HG03558 (cell line): ENCODE measurements at regions not wholly inside any gene's neighbourhood (a gene's known extent, or its start where the extent isn't known, plus 50 kb on each side); places are given as distances from the start of the nearest gene placed in this dataset.
"Not testable (repeated sequence)": the region's sequence is repeated elsewhere in the genome, so short reads cannot be mapped to it uniquely, and the experiment has no call there.

ENCODE experiments used
- ATAC-seq: cut with Tn5 transposase; IDR thresholded peaks from one replicate; pipeline ENCODE4 v1.9.1; 2021; ENCODE audit warnings: moderate number of reproducible peaks; ENCODE audit not compliant: unreplicated experiment; ENCODE audit errors: extremely low read depth

DNA sequence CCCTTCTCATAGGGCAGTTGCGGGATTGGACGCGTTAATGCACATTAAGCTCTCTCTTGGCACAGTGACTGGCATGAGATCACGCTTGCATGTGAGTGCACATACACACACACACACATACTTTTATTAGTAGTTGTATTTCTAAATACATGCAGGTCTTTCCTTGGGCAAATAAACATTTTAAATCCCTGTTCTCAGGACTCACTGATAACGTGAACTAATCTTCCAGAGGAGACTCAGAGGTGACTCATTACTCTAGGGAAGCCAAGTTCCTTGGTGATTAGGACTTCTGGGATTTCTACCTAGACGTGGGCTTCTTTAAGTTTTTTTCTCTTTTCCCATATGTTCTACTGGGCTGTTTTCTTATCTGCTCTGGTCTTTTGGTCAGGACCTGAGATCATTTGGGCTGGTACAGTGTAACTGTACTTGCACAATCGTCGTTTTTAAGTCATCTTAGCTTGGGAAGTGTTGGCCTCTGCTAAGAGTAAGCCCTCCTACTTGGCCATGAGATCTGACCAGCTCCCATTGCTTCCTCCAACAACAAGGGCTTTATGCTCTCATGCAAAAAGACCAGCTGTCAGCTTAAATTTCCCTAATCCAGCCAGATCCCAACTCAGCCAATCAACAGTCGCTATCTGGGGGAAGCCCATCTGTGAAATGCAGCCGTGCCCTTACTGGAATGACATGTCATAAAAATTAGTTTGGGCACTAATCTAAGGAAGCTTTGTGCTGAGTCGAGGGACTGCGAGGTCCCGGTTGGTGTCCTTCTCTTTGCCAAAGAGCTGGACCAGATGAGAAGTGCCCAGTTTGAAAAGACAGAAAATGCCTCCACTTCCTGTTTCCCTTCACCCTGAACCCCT lies 176.4 kb upstream of the ANKRD55 start:
- no peak for ATAC-seq

DNA sequence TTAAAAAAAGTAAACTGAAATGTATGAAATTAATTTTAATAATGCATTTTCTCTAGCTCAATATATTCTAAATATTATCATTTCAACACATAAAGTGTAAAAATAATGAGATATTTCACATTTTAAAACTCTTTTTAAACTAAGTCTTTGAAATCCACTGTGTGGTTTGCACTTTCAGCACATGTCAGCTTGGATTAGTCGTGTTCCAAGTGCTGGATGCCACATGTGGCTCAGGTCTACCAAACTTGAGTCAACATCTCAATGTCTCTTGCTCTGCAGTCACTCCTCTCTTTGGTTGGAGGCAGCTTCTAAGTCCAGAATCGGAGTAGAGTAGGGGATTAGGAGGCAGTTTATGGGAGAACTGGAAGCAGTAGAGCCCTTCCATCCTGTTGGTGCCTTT lies 173.7 kb upstream of the ANKRD55 start:
- no peak for ATAC-seq

- no peak for ATAC-seq
These were observed 173.1 kb upstream of the ANKRD55 start for GRCh38 chr5:56406221-56406620.

- no peak for ATAC-seq
These were observed 172.2 kb upstream of the ANKRD55 start for GRCh38 chr5:56405116-56405908.

GRCh38 chr5:56402266-56403220 lies 169.4 kb upstream of the ANKRD55 start:
- no peak for ATAC-seq

- not testable (repeated sequence) for ATAC-seq
These were observed 164.7 kb upstream of the ANKRD55 start for GRCh38 chr5:56397796-56398195.

- no peak for ATAC-seq
These were observed 163.5 kb upstream of the ANKRD55 start for GRCh38 chr5:56396634-56397033.

- no peak for ATAC-seq
These were observed 156.1 kb upstream of the ANKRD55 start for GRCh38 chr5:56389261-56389660.

- ATAC-seq = no peak
These were observed 155.3 kb upstream of the ANKRD55 start for GRCh38 chr5:56388229-56388985.

- ATAC-seq = no peak
These were observed 152.9 kb upstream of the ANKRD55 start for GRCh38 chr5:56386046-56386445.

GRCh38 chr5:56384186-56384585 lies 151.1 kb upstream of the ANKRD55 start:
- ATAC-seq = no peak

DNA sequence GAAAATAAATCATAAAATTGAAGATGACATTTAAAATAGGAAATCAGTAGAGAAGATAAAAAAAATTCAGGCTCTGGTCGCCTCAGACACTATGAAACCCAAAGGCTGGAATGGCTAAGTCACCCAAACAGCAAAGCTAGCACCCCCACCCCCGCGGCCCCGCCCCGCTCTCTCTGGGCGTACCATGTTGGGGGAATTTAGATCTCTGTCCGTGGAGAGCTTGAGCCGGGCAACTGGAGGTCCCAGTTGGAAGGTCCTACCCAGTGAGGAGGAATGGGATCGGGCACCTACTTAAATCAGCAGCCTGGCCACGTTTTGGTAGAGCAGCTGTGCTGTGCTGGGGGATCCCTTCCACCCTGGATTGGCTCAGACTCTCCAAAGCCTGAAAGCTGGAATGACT lies 150.6 kb upstream of the ANKRD55 start:
- ATAC-seq = no peak

DNA sequence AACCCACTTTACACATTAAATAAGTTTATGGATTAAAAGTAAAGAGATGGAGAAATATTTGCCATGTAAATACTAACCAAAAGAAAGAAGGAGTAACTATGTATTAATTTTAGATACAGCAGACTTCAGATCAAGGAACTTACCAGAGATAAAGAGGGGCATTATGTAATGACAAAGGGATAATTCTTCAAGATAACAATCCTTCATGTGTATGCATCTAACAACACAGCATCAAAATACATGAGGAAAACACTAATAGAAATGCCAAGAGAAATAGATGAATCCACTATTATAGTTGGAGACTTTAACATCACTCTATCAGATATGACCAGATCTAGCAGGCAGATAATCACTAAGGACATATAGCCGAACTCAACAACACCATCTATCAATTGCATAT lies 149.8 kb upstream of the ANKRD55 start:
- no peak for ATAC-seq

DNA sequence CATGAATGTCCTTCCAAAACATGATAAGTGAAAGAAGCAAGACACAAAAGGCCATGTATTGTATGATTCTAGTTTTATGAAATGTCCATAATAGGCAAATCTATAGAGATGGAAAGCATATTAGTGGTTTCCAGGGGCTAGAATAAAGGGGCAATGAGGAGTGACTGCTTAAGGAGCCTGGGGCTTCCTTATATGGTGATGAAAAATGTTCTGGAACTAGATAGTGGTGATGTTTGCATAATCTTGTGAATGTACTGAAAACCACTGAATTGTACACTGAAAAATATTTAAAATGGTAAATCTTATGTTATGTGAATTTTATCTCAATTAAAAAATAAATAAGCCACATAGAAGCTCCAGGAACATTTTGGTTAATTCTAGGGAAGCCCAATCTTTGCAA lies 144.4 kb upstream of the ANKRD55 start:
- no peak for ATAC-seq

- ATAC-seq = no peak
These were observed 143.0 kb upstream of the ANKRD55 start for GRCh38 chr5:56376128-56376527.

GRCh38 chr5:56375011-56375410 lies 141.9 kb upstream of the ANKRD55 start:
- ATAC-seq = no peak

DNA sequence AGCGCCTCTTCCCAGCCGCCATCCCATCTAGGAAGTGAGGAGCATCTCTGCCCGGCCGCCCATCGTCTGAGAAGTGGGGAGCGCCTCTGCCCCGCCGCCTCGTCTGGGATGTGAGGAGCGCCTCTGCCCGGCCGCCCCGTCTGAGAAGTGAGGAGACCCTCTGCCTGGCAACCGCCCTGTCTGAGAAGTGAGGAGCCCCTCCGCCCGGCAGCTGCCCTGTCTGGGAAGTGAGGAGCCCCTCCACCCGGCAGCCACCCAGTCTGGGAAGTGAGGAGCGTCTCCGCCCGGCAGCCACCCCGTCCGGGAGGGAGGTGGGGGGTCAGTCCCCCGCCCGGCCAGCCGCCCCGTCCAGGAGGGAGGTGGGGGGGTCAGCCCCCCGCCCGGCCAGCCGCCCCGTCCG lies 139.4 kb upstream of the ANKRD55 start:
- ATAC-seq = not testable (repeated sequence)

DNA sequence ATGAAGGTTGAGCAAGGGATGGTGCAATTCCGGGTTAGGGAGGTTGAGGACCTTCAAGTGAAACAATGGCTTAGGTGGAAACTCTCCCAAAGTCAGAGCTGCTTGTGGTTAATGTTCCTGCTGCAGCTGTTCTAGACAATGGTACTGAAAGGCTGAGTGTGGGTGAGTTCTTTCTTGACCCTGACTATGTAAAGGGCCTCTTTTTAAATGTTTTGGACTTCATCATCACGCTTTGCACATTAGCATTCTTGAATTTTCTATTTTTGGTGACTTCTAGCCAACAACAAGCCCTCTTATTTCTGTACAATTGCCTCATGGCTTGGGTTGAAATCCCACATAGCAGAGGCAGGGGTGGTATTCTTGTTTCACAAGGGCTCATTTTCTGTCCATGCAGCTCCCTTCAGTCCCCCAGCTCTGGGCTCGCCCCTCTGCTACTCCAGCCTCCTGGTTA lies 136.3 kb upstream of the ANKRD55 start:
- no peak for ATAC-seq

DNA sequence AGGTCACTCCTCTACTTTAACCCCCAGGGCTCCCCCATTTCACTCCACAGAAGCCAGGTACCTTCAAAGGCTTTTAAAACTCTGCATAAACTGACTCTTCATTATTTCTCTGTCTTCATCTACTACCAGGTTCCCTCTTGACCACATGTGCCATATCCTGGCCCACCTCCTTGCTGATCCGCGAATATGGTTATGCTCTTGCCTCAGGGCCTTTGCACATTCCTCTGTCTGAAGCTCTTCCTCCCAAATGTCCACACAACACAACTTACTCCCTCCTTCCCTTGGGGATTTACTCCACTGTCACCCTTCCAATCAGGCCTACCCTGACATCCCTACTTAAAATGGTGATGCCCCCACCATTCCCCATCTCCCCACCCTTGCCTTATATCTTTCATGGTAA lies 134.6 kb upstream of the ANKRD55 start:
- ATAC-seq = no peak

GRCh38 chr5:56366986-56367385 lies 133.9 kb upstream of the ANKRD55 start:
- no peak for ATAC-seq
